Mucosa of gallbladder (tissue), 1 donor: ENCODE measurements at regions not wholly inside any gene's neighbourhood (a gene's known extent, or its start where the extent isn't known, plus 50 kb on each side); places are given as distances from the start of the nearest gene placed in this dataset.
"Not testable (repeated sequence)": the region's sequence is repeated elsewhere in the genome, so short reads cannot be mapped to it uniquely, and the experiment has no call there.

Experiments
- DNase-seq: peaks from one replicate; pipeline ENCODE4 v3.0.0-alpha.2; 2020; ENCODE audit warnings: low spot score
- donor health status: DM: no; HTN: no; CAD: no.

- no peak for DNase-seq
Measured at GRCh38 chr12:28771968-28772367, 377.1 kb upstream of the FAR2 start.

GRCh38 chr12:28775556-28775955 is 373.5 kb upstream of the FAR2 start:
- DNase-seq, result no peak

- DNase-seq, result no peak
Measured at GRCh38 chr12:28776220-28776619, 372.9 kb upstream of the FAR2 start.

- DNase-seq, result no peak
Measured at GRCh38 chr12:28776913-28777422, 372.1 kb upstream of the FAR2 start.

- DNase-seq, result no peak
Measured at GRCh38 chr12:28777603-28778365, 371.3 kb upstream of the FAR2 start.

- DNase-seq, result no peak
Measured at GRCh38 chr12:28780096-28780495, 369.0 kb upstream of the FAR2 start.

GRCh38 chr12:28780960-28781359 is 368.1 kb upstream of the FAR2 start:
- no peak for DNase-seq

GRCh38 chr12:28781671-28782652 is 367.1 kb upstream of the FAR2 start:
- no peak for DNase-seq

GRCh38 chr12:28782812-28783211 is 366.3 kb upstream of the FAR2 start:
- no peak for DNase-seq

GRCh38 chr12:28787151-28787550 is 361.9 kb upstream of the FAR2 start:
- no peak for DNase-seq

- not testable (repeated sequence) for DNase-seq
Measured at GRCh38 chr12:28788256-28788655, 360.8 kb upstream of the FAR2 start.

- no peak for DNase-seq
Measured at GRCh38 chr12:28793581-28794151, 355.4 kb upstream of the FAR2 start.

- DNase-seq, result no peak
Measured at GRCh38 chr12:28794211-28794610, 354.9 kb upstream of the FAR2 start.

- DNase-seq, result no peak
Measured at GRCh38 chr12:28794786-28795185, 354.3 kb upstream of the FAR2 start.

GRCh38 chr12:28795311-28795710 is 353.8 kb upstream of the FAR2 start:
- no peak for DNase-seq

GRCh38 chr12:28799348-28799747 is 349.7 kb upstream of the FAR2 start:
- no peak for DNase-seq

- DNase-seq, result no peak
Measured at GRCh38 chr12:28800129-28800528, 348.9 kb upstream of the FAR2 start.

GRCh38 chr12:28802706-28803438 is 346.2 kb upstream of the FAR2 start:
- DNase-seq, result no peak

- no peak for DNase-seq
Measured at GRCh38 chr12:28807535-28807934, 341.5 kb upstream of the FAR2 start.

- no peak for DNase-seq
Measured at GRCh38 chr12:28811457-28811856, 337.6 kb upstream of the FAR2 start.

- DNase-seq, result no peak
Measured at GRCh38 chr12:28814246-28814645, 334.8 kb upstream of the FAR2 start.

GRCh38 chr12:28817524-28817923 is 331.6 kb upstream of the FAR2 start:
- no peak for DNase-seq
